Smooth muscle cell (in vitro differentiated cells): ENCODE measurements at regions not wholly inside any gene's neighbourhood (a gene's known extent, or its start where the extent isn't known, plus 50 kb on each side); places are given as distances from the start of the nearest gene placed in this dataset.

Source experiments
- DNase-seq: peaks from one replicate; lab custom pipeline; 2025; ENCODE audit not compliant: unreplicated experiment; lab: John Stamatoyannopoulos, UW
- H2AFZ ChIP-seq: fragments of 200-600 bp; sonication (generic); 2 replicates; pipeline ENCODE4 v1.6.0; 2016; ENCODE audit warnings: antibody characterized with exemption, low read depth, mild to moderate bottlenecking
- H3F3A ChIP-seq: fragments of 200-600 bp; sonication (generic); 2 replicates; pipeline ENCODE4 v1.6.0; 2017; ENCODE audit warnings: antibody characterized with exemption, low read depth
- H3K27ac ChIP-seq: fragments of 200-600 bp; sonication (generic); 2 replicates; pipeline ENCODE4 v1.5.1; 2016; ENCODE audit warnings: low read depth, mild to moderate bottlenecking
- H3K27me3 ChIP-seq: fragments of 200-600 bp; sonication (generic); 2 replicates; pipeline ENCODE4 v1.6.1; 2016; ENCODE audit warnings: low read depth, mild to moderate bottlenecking
- H3K36me3 ChIP-seq: fragments of 200-600 bp; sonication (generic); 2 replicates; pipeline ENCODE4 v1.5.1; 2016; ENCODE audit warnings: low read depth
- H3K4me1 ChIP-seq: fragments of 200-600 bp; sonication (generic); 2 replicates; pipeline ENCODE4 v1.5.1; 2016; ENCODE audit warnings: low read depth
- H3K4me2 ChIP-seq: fragments of 200-600 bp; sonication (generic); 2 replicates; pipeline ENCODE4 v1.6.0; 2016; ENCODE audit warnings: mild to moderate bottlenecking
- H3K4me3 ChIP-seq: fragments of 200-600 bp; sonication (generic); 2 replicates; pipeline ENCODE4 v1.5.1; 2016; ENCODE audit warnings: mild to moderate bottlenecking
- H3K79me2 ChIP-seq: fragments of 200-600 bp; sonication (generic); 2 replicates; pipeline ENCODE4 v1.6.0; 2016; ENCODE audit warnings: low read depth, mild to moderate bottlenecking
- H3K9ac ChIP-seq: fragments of 200-600 bp; sonication (generic); 2 replicates; pipeline ENCODE4 v1.6.0; 2016; ENCODE audit warnings: low read depth
- H3K9me3 ChIP-seq: fragments of 200-600 bp; sonication (generic); replicated peaks from 2 replicates; pipeline ENCODE4 v1.5.1; 2016; ENCODE audit warnings: low read depth
- H4K20me1 ChIP-seq: fragments of 200-600 bp; sonication (generic); 2 replicates; pipeline ENCODE4 v1.6.0; 2016; ENCODE audit warnings: low read depth
- CTCF ChIP-seq: fragments of 200-600 bp; sonication (generic); IDR thresholded peaks from 2 replicates; pipeline ENCODE4 v1.5.1; 2017; ENCODE audit warnings: borderline replicate concordance, mild to moderate bottlenecking, antibody characterized with exemption; ENCODE audit not compliant: insufficient read depth, poor library complexity, severe bottlenecking
- WGBS: methylation state at CpG from one replicate; pipeline ENCODE4 v1.1.7; 2016; ENCODE audit warnings: low lambda C conversion rate; 5-methylcytosine and 5-hydroxymethylcytosine counted together

GRCh38 chr3:73706771-73707170, 82.0 kb upstream of the PDZRN3 start:
- DNase-seq, result no peak
- 6% methylated on average over 1 of the region's 1 CpG for WGBS
- H3K27ac ChIP-seq, result peak overlapping the region; percentile 10
- H3F3A ChIP-seq, result no peaks in the 10 kb centered on the region
- no peak overlapping the region for H2AFZ ChIP-seq
- no peaks in the 10 kb centered on the region for H3K79me2 ChIP-seq
- H3K4me1 ChIP-seq, result no peaks in the 10 kb centered on the region
- no peaks in the 10 kb centered on the region for H3K27me3 ChIP-seq
- TF ChIP-seq CTCF, result no peak
- H4K20me1 ChIP-seq, result no peaks in the 10 kb centered on the region
- H3K4me3 ChIP-seq, result no peak overlapping the region
- no peaks in the 10 kb centered on the region for H3K36me3 ChIP-seq
- H3K9me3 ChIP-seq, result no peaks in the 10 kb centered on the region
- no peak overlapping the region for H3K4me2 ChIP-seq
- H3K9ac ChIP-seq, result no peak overlapping the region

- no peaks in the 10 kb centered on the region for H3K27me3 ChIP-seq
- no peaks in the 10 kb centered on the region for H4K20me1 ChIP-seq
- DNase-seq, result no peak
- no peak overlapping the region for H3K27ac ChIP-seq
- H3K4me2 ChIP-seq, result no peak overlapping the region
- H3K79me2 ChIP-seq, result no peaks in the 10 kb centered on the region
- 100% methylated on average over 1 of the region's 1 CpG for WGBS
- H2AFZ ChIP-seq, result no peak overlapping the region
- no peaks in the 10 kb centered on the region for H3K9me3 ChIP-seq
- no peak for TF ChIP-seq CTCF
- H3K4me3 ChIP-seq, result no peak overlapping the region
- H3K36me3 ChIP-seq, result no peaks in the 10 kb centered on the region
- no peaks in the 10 kb centered on the region for H3K4me1 ChIP-seq
- H3F3A ChIP-seq, result no peaks in the 10 kb centered on the region
- no peak overlapping the region for H3K9ac ChIP-seq
These were observed 81.1 kb upstream of the PDZRN3 start for GRCh38 chr3:73705792-73706191.

GRCh38 chr3:73699327-73699726, 74.6 kb upstream of the PDZRN3 start:
- no peaks in the 10 kb centered on the region for H3K9me3 ChIP-seq
- no peak overlapping the region for H3K4me3 ChIP-seq
- no peaks in the 10 kb centered on the region for H3F3A ChIP-seq
- DNase-seq, result no peak
- H3K27me3 ChIP-seq, result no peaks in the 10 kb centered on the region
- no peak overlapping the region for H3K9ac ChIP-seq
- no peaks in the 10 kb centered on the region for H4K20me1 ChIP-seq
- H3K36me3 ChIP-seq, result no peaks in the 10 kb centered on the region
- no peak overlapping the region for H2AFZ ChIP-seq
- no peak overlapping the region for H3K4me2 ChIP-seq
- H3K27ac ChIP-seq, result no peak overlapping the region
- no peaks in the 10 kb centered on the region for H3K79me2 ChIP-seq
- TF ChIP-seq CTCF, result no peak
- no peaks in the 10 kb centered on the region for H3K4me1 ChIP-seq

DNA sequence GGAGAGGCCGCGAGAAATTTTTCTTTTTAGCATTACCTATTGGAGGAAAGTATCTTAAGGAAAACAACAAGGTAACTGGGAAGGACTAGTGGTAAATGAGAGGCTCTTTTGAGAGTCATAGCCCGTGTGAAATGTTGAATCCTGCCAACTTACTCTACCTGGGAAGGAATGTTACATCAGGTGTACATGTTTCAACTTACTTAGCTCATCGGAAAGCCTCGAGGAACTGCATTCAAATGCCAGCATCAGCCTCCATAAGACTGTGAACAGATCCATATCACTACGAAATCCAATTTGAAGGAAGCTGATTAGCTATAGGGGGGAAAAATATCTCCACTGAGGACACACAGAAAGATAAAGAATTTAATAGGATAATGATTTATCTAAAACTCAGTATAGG, 72.3 kb upstream of the PDZRN3 start:
- H3K4me1 ChIP-seq, result no peaks in the 10 kb centered on the region
- no peak overlapping the region for H3K4me3 ChIP-seq
- H4K20me1 ChIP-seq, result no peaks in the 10 kb centered on the region
- H3F3A ChIP-seq, result no peaks in the 10 kb centered on the region
- no peak overlapping the region for H3K27ac ChIP-seq
- H3K79me2 ChIP-seq, result no peaks in the 10 kb centered on the region
- no peaks in the 10 kb centered on the region for H3K27me3 ChIP-seq
- H3K36me3 ChIP-seq, result no peaks in the 10 kb centered on the region
- 74% methylated on average over 6 of the region's 6 CpGs for WGBS
- no peaks in the 10 kb centered on the region for H3K9me3 ChIP-seq
- no peak overlapping the region for H2AFZ ChIP-seq
- no peak overlapping the region for H3K4me2 ChIP-seq
- H3K9ac ChIP-seq, result no peak overlapping the region
- TF ChIP-seq CTCF, result no peak
- no peak for DNase-seq
